ENCODE measurements at regions not wholly inside any gene's neighbourhood (a gene's known extent, or its start where the extent isn't known, plus 50 kb on each side); places are given as distances from the start of the nearest gene placed in this dataset.
A peak's percentile ranks its signal among the peaks of the same experiment; 100 is the strongest.

DNA sequence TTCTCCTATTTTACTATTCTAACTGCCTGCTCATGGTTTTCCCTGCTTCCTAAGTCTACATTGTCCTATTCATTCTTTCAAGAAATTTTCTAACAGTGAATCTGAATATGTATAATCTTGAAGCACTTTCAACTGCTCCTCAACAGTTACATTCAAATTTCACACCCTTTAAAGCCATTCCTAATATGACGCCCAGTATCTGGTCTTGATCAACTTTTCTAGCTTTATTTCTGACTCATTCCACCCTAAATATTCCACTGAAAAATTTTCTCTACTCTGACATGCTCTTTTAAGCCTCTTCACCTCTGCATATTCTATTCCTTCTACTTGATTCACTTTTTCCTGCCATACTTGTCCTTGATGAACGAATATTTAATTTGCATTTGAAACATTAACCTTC, 1893.9 kb upstream of the PIK3C3 start:
- H3K4me3 ChIP-seq (replicated peaks in 1 of 2; ENCODE audit: low read depth in 2 of 2, low read length in 2 of 2), result no peak overlapping the region
- no peak for DNase-seq (ENCODE audit: low read depth in 2 of 2)
- TF ChIP-seq, protein P1, sequence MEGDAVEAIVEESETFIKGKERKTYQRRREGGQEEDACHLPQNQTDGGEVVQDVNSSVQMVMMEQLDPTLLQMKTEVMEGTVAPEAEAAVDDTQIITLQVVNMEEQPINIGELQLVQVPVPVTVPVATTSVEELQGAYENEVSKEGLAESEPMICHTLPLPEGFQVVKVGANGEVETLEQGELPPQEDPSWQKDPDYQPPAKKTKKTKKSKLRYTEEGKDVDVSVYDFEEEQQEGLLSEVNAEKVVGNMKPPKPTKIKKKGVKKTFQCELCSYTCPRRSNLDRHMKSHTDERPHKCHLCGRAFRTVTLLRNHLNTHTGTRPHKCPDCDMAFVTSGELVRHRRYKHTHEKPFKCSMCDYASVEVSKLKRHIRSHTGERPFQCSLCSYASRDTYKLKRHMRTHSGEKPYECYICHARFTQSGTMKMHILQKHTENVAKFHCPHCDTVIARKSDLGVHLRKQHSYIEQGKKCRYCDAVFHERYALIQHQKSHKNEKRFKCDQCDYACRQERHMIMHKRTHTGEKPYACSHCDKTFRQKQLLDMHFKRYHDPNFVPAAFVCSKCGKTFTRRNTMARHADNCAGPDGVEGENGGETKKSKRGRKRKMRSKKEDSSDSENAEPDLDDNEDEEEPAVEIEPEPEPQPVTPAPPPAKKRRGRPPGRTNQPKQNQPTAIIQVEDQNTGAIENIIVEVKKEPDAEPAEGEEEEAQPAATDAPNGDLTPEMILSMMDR (IDR thresholded peaks at IDR 0.05; ENCODE audit: low read depth, low read length), result no peak

DNA sequence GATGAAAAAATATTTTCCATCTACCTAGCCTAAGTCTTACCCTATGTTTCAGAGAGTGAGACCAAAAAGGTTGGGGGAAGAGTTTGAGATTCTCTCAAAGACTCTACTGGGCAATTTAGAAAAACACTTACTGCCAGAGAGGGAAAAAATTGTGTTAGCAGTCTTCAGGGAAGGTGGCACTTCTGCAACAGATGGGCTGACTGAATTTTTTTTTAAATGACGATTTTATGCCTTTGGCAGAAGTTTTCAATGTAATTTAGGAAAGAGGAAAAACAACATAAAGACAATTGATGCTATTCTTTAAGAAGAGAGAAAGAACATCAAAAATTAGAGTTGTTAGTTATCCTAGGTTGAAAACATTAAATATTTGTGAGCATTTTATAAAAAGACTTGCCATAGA, 1894.5 kb upstream of the PIK3C3 start:
- H3K4me3 ChIP-seq (replicated peaks in 1 of 2; ENCODE audit: low read depth in 2 of 2, low read length in 2 of 2), result no peak overlapping the region
- TF ChIP-seq, protein P1 (IDR thresholded peaks at IDR 0.05; ENCODE audit: low read depth, low read length), result no peak
- no peak for DNase-seq (ENCODE audit: low read depth in 2 of 2)

DNA sequence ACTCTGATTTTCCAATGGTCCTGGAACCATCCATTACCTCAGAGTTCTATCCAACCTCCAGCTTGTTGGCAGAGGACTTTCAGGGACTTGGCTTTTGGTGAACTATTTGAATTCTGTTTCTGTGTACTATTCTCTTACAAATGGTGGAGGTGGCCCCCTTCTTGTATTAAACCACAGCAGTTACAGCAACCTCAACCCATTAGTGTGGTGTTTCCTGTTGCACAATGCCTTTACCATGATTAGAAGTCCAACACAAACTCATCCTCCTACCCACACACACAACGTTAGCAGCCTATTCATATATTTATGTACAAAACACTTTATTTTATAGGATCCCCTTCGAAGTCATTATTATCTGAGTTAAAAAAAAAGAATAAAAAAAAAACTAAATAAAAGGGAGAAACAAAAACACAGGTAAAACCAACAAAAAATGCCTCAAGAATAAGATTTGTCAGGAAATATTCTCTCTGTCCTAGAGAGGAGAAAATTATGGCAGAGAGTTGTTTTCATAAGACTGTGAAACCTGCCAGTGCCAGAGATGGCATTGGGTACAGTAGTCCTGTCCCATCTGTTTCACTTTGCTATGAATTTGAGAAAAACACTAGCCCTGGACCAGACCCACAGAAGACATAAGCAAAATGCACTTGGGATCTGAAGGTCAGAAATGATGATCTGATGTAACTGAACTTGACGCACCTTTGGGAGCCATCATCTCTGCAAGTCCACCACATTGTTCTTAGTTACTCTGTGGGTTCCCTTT, 1896.0 kb upstream of the PIK3C3 start:
- H3K4me3 ChIP-seq (replicated peaks in 1 of 2; ENCODE audit: low read depth in 2 of 2, low read length in 2 of 2), result no peak overlapping the region
- no peak for DNase-seq (ENCODE audit: low read depth in 2 of 2)
- TF ChIP-seq, protein P1 (IDR thresholded peaks at IDR 0.05; ENCODE audit: low read depth, low read length), result no peak

DNA sequence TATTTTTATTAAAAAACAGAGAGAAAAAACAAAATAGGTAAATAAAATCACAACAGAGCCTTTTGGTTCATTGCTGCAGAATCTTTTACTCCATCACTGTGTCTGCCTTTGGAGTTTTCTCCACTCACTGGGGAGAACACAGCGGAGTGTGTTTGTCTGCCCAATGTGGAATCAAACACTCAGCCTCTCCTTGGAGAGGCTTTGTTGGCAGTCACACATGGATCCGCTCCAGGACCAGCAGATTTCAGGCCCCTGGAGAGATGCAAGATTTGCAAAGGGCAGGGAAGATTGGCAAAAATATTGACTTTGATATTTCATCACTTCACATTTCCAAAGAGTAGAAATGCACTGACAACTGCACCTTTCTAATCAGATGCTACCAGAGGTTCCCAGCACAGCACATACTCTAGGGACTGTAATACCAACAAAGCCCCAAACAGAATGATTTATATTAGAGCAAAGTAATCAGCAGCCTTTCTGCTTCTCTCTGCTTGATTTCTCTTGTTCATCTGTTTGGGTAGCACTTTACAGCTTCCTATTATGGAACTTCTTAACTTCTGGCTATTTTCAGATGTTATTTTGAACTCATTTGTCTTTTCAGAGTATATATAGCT, 1898.8 kb upstream of the PIK3C3 start:
- TF ChIP-seq, protein P1 (IDR thresholded peaks at IDR 0.05; ENCODE audit: low read depth, low read length), result no peak

DNA sequence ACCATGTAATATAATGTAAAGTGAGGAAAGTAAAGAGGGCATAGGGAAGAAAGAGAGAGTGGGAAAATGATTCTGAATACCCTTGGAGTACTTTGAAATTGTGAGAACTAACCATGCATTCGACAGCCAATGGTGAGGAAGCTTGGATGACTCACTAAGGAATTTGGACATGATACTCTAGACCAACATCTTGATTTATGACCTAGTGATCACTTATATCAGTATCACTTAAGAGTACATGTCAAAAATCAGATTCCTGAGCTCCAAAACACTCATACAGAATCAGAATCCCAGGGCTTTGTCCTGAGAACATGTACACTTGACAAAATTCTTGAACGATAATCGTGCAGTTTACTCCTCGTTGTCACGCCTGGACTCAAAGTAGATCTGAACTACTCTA, 1899.8 kb upstream of the PIK3C3 start:
- TF ChIP-seq, protein P1 (IDR thresholded peaks at IDR 0.05; ENCODE audit: low read depth, low read length), result no peak
- DNase-seq (ENCODE audit: low read depth in 2 of 2), result peak in 1 of 2 donors; percentile 5
- no peak overlapping the region for H3K4me3 ChIP-seq (replicated peaks in 1 of 2; ENCODE audit: low read depth in 2 of 2, low read length in 2 of 2)

More for the DNA sequence above, 1898.8 kb upstream of the PIK3C3 start:
- no peak overlapping the region for H3K4me3 ChIP-seq (replicated peaks in 1 of 2; ENCODE audit: low read depth in 2 of 2, low read length in 2 of 2)
- peak in 1 of 2 donors; percentile 19 for DNase-seq (ENCODE audit: low read depth in 2 of 2)

DNA sequence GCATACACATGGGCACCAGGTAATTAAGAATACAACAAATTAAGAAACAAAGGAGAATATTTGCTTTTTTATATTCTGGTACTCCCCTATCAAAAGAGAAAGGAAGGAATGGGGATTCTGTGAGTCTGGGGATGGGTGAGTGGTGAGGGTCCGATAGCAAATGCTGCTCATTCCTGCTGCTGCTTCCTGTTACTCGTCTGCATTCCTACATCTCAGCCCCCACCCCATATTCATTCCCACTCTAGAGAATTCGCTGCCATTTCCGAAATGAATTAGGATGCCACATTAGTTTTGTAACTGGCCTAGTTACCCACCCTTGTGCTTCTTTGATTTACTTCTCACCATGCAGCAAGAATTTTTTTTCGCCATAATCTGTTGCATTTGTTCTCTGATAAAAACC, 1905.3 kb upstream of the PIK3C3 start:
- DNase-seq (ENCODE audit: low read depth in 2 of 2), result no peak
- TF ChIP-seq, protein P1 (IDR thresholded peaks at IDR 0.05; ENCODE audit: low read depth, low read length), result no peak
- H3K4me3 ChIP-seq (replicated peaks in 1 of 2; ENCODE audit: low read depth in 2 of 2, low read length in 2 of 2), result no peak overlapping the region
